ENCODE measurements at regions not wholly inside any gene's neighbourhood (a gene's known extent, or its start where the extent isn't known, plus 50 kb on each side); places are given as distances from the start of the nearest gene placed in this dataset.

GRCh38 chr7:94061326-94061725 lies 57.2 kb upstream of the BET1 start:
- Histone ChIP-seq H3K27ac (ENCODE audit: extremely low read depth, low read depth, low read length) (no peak overlapping the region), H3K9ac (ENCODE audit: insufficient read depth in 1 of 2, low read depth in 2 of 2, low read length in 2 of 2) (no peak overlapping the region), H3K27me3 (ENCODE audit: control insufficient read depth in 2 of 2, insufficient read depth in 2 of 2, low read length in 2 of 2) (peaks cover 9 to 16% of the 10 kb centered on the region in 2 experiments), H3K9me1 (ENCODE audit: control insufficient read depth, insufficient read depth, low read length) (no peaks in the 10 kb centered on the region), H3K4me3 (no peak overlapping the region), H2AFZ (ENCODE audit: low read depth, low read length) (no peak overlapping the region), H3K4me2 (ENCODE audit: insufficient read depth, low read length) (no peak overlapping the region), H3K36me3 (ENCODE audit: control insufficient read depth, insufficient read depth, low read length) (no peaks in the 10 kb centered on the region), H3K9me3 (replicated peaks; ENCODE audit: control insufficient read depth, insufficient read depth, low read depth, low read length) (no peaks in the 10 kb centered on the region), H3K4me1 (replicated peaks in 1 of 2; ENCODE audit: control insufficient read depth in 2 of 2, insufficient read depth in 2 of 2, low read length in 2 of 2) (no peaks in the 10 kb centered on the region), H3K79me2 (ENCODE audit: control insufficient read depth, insufficient read depth, low read length) (no peaks in the 10 kb centered on the region), H4K20me1 (replicated peaks; ENCODE audit: control insufficient read depth, insufficient read depth, low read length) (no peaks in the 10 kb centered on the region)
- CTCF ChIA-PET (ENCODE audit: low intra/inter-chr PET ratio), result no interaction called here
- POLR2A ChIA-PET, result no interaction called here
- FAIRE-seq (no peak), DNase-seq (ENCODE audit: extremely low read depth in 1 of 4, low spot score in 3 of 4) (no peak), ATAC-seq (no peak)
- no TSS peak for BruUV-seq (replicated peaks)
- intact Hi-C loops (cut with micrococcal nuclease) (no loop called here), in situ Hi-C loops (cut with MboI) (no loop called here)
- 0% methylated on average over 3 of the region's 3 CpGs for WGBS (ENCODE audit: insufficient coverage, low coverage, missing lambda C conversion rate)
- no peak for TF ChIP-seq ZFP36 (IDR thresholded peaks at IDR 0.05; ENCODE audit: low read depth, low read length, partially characterized antibody)
- TF ChIP-seq CREM (IDR thresholded peaks at IDR 0.05; ENCODE audit: low read depth), result no peak
- no peak for TF ChIP-seq MBD2 (IDR thresholded peaks at IDR 0.05; ENCODE audit: borderline replicate concordance, low read depth)
- no peak for TF ChIP-seq CREB1 (IDR thresholded peaks at IDR 0.05)
- no peak for TF ChIP-seq CREB1 (CRISPR knock-in tag; IDR thresholded peaks at IDR 0.05)
- no peak for TF ChIP-seq OTX1 (CRISPR knock-in tag; IDR thresholded peaks at IDR 0.05)
- no peak for TF ChIP-seq BRF2 (IDR thresholded peaks at IDR 0.05; ENCODE audit: borderline replicate concordance, insufficient read depth, insufficient read length)
- TF ChIP-seq XRCC4 (IDR thresholded peaks at IDR 0.05; ENCODE audit: extremely low read depth, insufficient read depth, insufficient read length), result no peak
